ENCODE measurements at regions not wholly inside any gene's neighbourhood (a gene's known extent, or its start where the extent isn't known, plus 50 kb on each side); places are given as distances from the start of the nearest gene placed in this dataset.

- no peak overlapping the region for H2AFZ ChIP-seq (replicated peaks; ENCODE audit: low read length, poor library complexity)
- no peak overlapping the region for H3K9ac ChIP-seq (ENCODE audit: low read depth, low read length)
- H4K5ac ChIP-seq (ENCODE audit: low read depth, low read length): no peak overlapping the region
- H3K79me1 ChIP-seq (ENCODE audit: low read depth in 1 of 2, low read length in 2 of 2): no peaks in the 10 kb centered on the region
- ATAC-seq (ENCODE audit: low read depth) (no peak), DNase-seq (no peak)
- no peaks in the 10 kb centered on the region for H4K20me1 ChIP-seq (ENCODE audit: insufficient read depth, low read length)
- H2BK120ac ChIP-seq (ENCODE audit: low read depth, low read length): no peak overlapping the region
- no peaks in the 10 kb centered on the region for H3K27me3 ChIP-seq (ENCODE audit: control insufficient read depth, insufficient read depth, low read length)
- no peak overlapping the region for H3K18ac ChIP-seq (ENCODE audit: low read depth, low read length)
- intact Hi-C loops (cut with micrococcal nuclease): no loop called here
- no peak overlapping the region for H3K23ac ChIP-seq (ENCODE audit: low read depth, low read length)
- BruUV-seq (replicated peaks): no TSS peak
- H4K8ac ChIP-seq (ENCODE audit: low read depth in 2 of 2, low read length in 2 of 2): no peak overlapping the region
- H3K4me3 ChIP-seq (ENCODE audit: insufficient read depth, low read depth, low read length): no peak overlapping the region
- H3K56ac ChIP-seq (ENCODE audit: extremely low read depth, insufficient read depth, low read length): no peak overlapping the region
- no peak overlapping the region for H2AK5ac ChIP-seq (ENCODE audit: low read depth, low read length)
- no peak overlapping the region for H3K14ac ChIP-seq (replicated peaks; ENCODE audit: low read depth, low read length)
- no peak overlapping the region for H3K4ac ChIP-seq (ENCODE audit: low read depth, low read length)
- ChIA-PET POLR2A (ENCODE audit: unreplicated experiment) (no interaction called here), CTCF (no interaction called here)
- no peak overlapping the region for H2BK20ac ChIP-seq (ENCODE audit: low read depth, low read length)
- H3K36me3 ChIP-seq (ENCODE audit: control insufficient read depth, insufficient read depth, low read length): no peaks in the 10 kb centered on the region
- no peak overlapping the region for H4K91ac ChIP-seq (ENCODE audit: insufficient read depth, low read depth, low read length)
- no peak for TF ChIP-seq NFE2L2 (IDR thresholded peaks at IDR 0.05; ENCODE audit: low read depth, low read length)
- TF ChIP-seq CTCF (conservative IDR thresholded peaks at IDR 0.05; ENCODE audit: low read depth, low read length): no peak
- TF ChIP-seq POLR2A (IDR thresholded peaks at IDR 0.05; ENCODE audit: low read depth, low read length): no peak
- TF ChIP-seq SMC3 (IDR thresholded peaks at IDR 0.05; ENCODE audit: low read depth, low read length): no peak
- no peak for TF ChIP-seq CHD1 (IDR thresholded peaks at IDR 0.05; ENCODE audit: low read depth, low read length)
- TF ChIP-seq FOS (IDR thresholded peaks at IDR 0.05; ENCODE audit: low read depth, low read length): no peak
- TF ChIP-seq RFX5 (IDR thresholded peaks at IDR 0.05; ENCODE audit: low read depth, low read length): no peak
- no peak for TF ChIP-seq MAFK (IDR thresholded peaks at IDR 0.05; ENCODE audit: low read depth, low read length)
- TF ChIP-seq CEBPB (IDR thresholded peaks at IDR 0.05; ENCODE audit: low read depth, low read length): no peak
- TF ChIP-seq MAZ (IDR thresholded peaks at IDR 0.05; ENCODE audit: borderline replicate concordance, low read depth, low read length): no peak
- TF ChIP-seq RAD21 (IDR thresholded peaks at IDR 0.05; ENCODE audit: low read length): no peak
- no peak for TF ChIP-seq USF2 (IDR thresholded peaks at IDR 0.05; ENCODE audit: low read depth, low read length)
- TF ChIP-seq MXI1 (IDR thresholded peaks at IDR 0.05; ENCODE audit: borderline replicate concordance, low read depth, low read length): no peak
- TF ChIP-seq ELK1 (IDR thresholded peaks at IDR 0.05; ENCODE audit: borderline replicate concordance, low read depth, low read length): no peak
- TF ChIP-seq RCOR1 (IDR thresholded peaks at IDR 0.05; ENCODE audit: insufficient replicate concordance, low read length): no peak
- no peak for TF ChIP-seq BHLHE40 (IDR thresholded peaks at IDR 0.05; ENCODE audit: low read depth, low read length)
- H2AK9ac ChIP-seq (replicated peaks; ENCODE audit: low read depth, low read length, poor library complexity): no peak overlapping the region
- dilution Hi-C loops (cut with HindIII; ENCODE audit: low sequenced_read_pairs, unreplicated experiment): no loop called here
- no peak overlapping the region for H3K27ac ChIP-seq (ENCODE audit: insufficient read depth, low read length)
- H3K4me2 ChIP-seq (ENCODE audit: low read depth, low read length): no peak overlapping the region
- H3K9me3 ChIP-seq (ENCODE audit: control insufficient read depth, insufficient read depth, low read length): peaks cover 4% of the 10 kb centered on the region; the same call in 1 of the 2 replicates
- H3K9me1 ChIP-seq (ENCODE audit: insufficient read depth, low read length): no peaks in the 10 kb centered on the region
- no peak overlapping the region for H2BK15ac ChIP-seq (ENCODE audit: low read depth, low read length)
- no peak overlapping the region for H2BK5ac ChIP-seq (ENCODE audit: low read depth, low read length, poor library complexity, severe bottlenecking)
- in situ Hi-C loops (cut with MboI; ENCODE audit: low sequenced_read_pairs): no loop called here
- H3K4me1 ChIP-seq (ENCODE audit: control insufficient read depth, insufficient read depth, low read length): no peaks in the 10 kb centered on the region
Observed at GRCh38 chr4:166195101-166195500, 322.1 kb downstream of the TLL1 start.

Data from IMR-90 (cell line).